Nephron (organoid): ENCODE measurements at regions not wholly inside any gene's neighbourhood (a gene's known extent, or its start where the extent isn't known, plus 50 kb on each side); places are given as distances from the start of the nearest gene placed in this dataset.

ENCODE experiments used
- H3K27ac Mint-ChIP-seq, 3 experiments: 2 replicates each; pipeline ENCODE4 v1.8.0; 2020; ENCODE audit warnings: mixed read lengths in 3 of 3, mild to moderate bottlenecking in 2 of 3, moderate library complexity in 1 of 3
- H3K27me3 Mint-ChIP-seq: 2 replicates; pipeline ENCODE4 v1.8.0; 2021; ENCODE audit warnings: low read depth, mild to moderate bottlenecking, moderate library complexity, mixed read lengths
- H3K36me3 Mint-ChIP-seq: 2 replicates; pipeline ENCODE4 v1.8.0; 2020; ENCODE audit warnings: low read depth, mixed read lengths
- H3K4me1 Mint-ChIP-seq: 2 replicates; pipeline ENCODE4 v1.8.0; 2020; ENCODE audit warnings: mixed read lengths
- H3K4me3 Mint-ChIP-seq, 3 experiments: 2 replicates each; pipeline ENCODE4 v1.8.0; 2020; ENCODE audit warnings: mild to moderate bottlenecking in 3 of 3, mixed read lengths in 3 of 3, moderate library complexity in 2 of 3
- H3K9me3 Mint-ChIP-seq: 2 replicates; pipeline ENCODE4 v1.8.0; 2020; ENCODE audit warnings: mixed read lengths
- TF ChIP-seq, protein P1 (sequence below), 3 experiments: fragments of 200-600 bp; sonication (generic); IDR thresholded peaks; one replicate each; pipeline ENCODE4 v1.5.0; 2021; ENCODE audit warnings: antibody characterized with exemption in 3 of 3; ENCODE audit not compliant: unreplicated experiment in 3 of 3

DNA sequence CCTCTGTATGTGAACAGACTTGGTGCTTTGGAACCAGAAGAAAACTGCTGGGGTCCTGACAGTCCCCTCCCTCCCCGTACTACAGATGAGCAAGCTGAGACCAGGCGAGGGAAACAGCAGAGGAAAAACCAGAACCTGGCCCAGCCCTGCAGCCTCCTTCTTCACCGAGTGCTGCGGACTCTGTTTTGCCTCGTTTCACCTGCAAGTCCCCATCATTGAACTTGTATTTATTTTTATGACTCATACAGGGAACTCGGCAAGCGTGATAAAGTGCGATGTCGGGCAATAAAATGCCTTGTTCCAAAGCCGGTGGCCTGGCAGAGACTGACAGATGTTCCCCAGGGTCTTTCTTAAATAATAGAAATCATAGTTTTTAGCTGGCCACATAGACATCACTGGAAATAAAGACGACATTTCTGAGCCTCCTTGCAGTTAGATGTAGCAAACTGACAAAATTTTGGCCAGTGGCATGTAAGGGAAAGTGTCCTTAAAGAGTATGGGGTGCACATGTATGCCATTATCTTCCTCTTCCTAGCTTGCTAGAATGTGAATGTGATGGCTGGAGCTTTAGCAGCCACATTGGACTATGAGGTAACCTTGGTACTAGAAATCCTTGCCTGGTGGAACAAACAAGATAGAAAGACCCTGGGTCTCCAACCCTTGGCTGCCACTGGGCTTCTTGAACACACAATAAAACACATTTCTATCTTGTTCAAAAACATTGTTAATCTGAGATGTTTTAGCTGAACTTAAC lies 128.6 kb downstream of the IRF8 start:
- H3K27ac Mint-ChIP-seq = no peak overlapping the region
- TF ChIP-seq, protein P1, sequence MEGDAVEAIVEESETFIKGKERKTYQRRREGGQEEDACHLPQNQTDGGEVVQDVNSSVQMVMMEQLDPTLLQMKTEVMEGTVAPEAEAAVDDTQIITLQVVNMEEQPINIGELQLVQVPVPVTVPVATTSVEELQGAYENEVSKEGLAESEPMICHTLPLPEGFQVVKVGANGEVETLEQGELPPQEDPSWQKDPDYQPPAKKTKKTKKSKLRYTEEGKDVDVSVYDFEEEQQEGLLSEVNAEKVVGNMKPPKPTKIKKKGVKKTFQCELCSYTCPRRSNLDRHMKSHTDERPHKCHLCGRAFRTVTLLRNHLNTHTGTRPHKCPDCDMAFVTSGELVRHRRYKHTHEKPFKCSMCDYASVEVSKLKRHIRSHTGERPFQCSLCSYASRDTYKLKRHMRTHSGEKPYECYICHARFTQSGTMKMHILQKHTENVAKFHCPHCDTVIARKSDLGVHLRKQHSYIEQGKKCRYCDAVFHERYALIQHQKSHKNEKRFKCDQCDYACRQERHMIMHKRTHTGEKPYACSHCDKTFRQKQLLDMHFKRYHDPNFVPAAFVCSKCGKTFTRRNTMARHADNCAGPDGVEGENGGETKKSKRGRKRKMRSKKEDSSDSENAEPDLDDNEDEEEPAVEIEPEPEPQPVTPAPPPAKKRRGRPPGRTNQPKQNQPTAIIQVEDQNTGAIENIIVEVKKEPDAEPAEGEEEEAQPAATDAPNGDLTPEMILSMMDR (IDR thresholded peaks at IDR 0.05; ENCODE audit: unreplicated experiment in 3 of 3) = no peak
- H3K36me3 Mint-ChIP-seq = peaks cover 10% of the 10 kb centered on the region
- H3K9me3 Mint-ChIP-seq = peaks cover 30% of the 10 kb centered on the region
- H3K27me3 Mint-ChIP-seq = peaks cover 62% of the 10 kb centered on the region
- no peak overlapping the region for H3K4me3 Mint-ChIP-seq
- H3K4me1 Mint-ChIP-seq = peaks cover 8% of the 10 kb centered on the region

DNA sequence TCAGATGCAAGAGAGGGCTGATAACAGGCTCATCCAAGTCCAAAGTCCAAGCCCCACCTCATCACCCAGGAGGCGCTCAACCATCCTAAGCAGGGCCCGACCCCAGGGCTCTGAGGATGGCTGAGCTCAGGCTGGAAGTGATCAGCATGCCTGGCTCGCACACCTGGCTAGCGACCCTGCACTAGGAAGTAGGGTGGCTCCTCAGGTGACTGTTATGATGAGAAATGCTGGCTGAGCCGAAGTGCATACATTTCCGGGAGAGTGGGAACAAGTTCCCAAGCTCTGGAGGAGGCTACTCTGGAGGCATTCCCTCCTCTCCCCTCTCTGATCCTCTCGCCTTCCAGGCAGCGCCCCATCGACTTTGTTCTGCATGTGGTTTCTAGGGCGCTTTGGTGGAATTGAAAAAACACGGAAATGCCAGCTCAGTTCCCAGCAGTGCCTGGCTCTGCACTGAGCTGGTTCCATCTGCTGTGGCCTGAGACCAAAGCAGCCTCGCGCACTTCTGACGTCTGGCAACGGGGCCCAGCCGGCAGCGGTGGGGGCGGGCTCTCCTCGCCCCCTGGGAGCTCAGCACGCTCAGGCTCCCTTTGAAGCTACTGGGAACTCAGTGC lies 130.3 kb downstream of the IRF8 start:
- TF ChIP-seq, protein P1 (IDR thresholded peaks at IDR 0.05; ENCODE audit: unreplicated experiment in 3 of 3) = no peak
- H3K27ac Mint-ChIP-seq = no peak overlapping the region
- peaks cover 22% of the 10 kb centered on the region for H3K9me3 Mint-ChIP-seq
- H3K4me3 Mint-ChIP-seq = no peak overlapping the region
- H3K4me1 Mint-ChIP-seq = peaks cover 21% of the 10 kb centered on the region
- peaks cover 6% of the 10 kb centered on the region for H3K36me3 Mint-ChIP-seq
- peaks cover 71% of the 10 kb centered on the region for H3K27me3 Mint-ChIP-seq

DNA sequence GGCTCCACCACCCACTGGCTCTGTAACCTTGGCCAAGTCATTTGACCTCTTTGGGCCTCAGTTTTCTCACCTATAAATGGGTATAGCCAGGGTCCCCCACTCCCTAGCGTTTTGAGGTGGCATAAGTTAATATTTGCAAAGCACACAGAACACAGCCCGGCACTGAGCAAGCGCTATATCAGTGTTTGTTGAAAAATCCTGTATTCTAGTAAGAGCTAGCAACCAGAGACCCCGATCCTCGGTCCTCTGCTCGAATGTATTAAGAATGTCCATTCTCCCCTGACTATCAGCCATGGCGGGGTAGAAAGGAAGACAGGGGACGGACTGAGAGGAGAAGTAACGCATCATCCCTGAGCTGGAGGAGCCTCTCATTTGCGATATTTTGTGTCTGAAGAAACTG lies 131.2 kb downstream of the IRF8 start:
- H3K4me1 Mint-ChIP-seq = peaks cover 21% of the 10 kb centered on the region
- H3K9me3 Mint-ChIP-seq = peaks cover 15% of the 10 kb centered on the region
- H3K27ac Mint-ChIP-seq = no peak overlapping the region
- H3K27me3 Mint-ChIP-seq = peaks cover 78% of the 10 kb centered on the region
- TF ChIP-seq, protein P1 (IDR thresholded peaks at IDR 0.05; ENCODE audit: unreplicated experiment in 3 of 3) = no peak
- peaks cover 5% of the 10 kb centered on the region for H3K36me3 Mint-ChIP-seq
- H3K4me3 Mint-ChIP-seq = no peak overlapping the region

DNA sequence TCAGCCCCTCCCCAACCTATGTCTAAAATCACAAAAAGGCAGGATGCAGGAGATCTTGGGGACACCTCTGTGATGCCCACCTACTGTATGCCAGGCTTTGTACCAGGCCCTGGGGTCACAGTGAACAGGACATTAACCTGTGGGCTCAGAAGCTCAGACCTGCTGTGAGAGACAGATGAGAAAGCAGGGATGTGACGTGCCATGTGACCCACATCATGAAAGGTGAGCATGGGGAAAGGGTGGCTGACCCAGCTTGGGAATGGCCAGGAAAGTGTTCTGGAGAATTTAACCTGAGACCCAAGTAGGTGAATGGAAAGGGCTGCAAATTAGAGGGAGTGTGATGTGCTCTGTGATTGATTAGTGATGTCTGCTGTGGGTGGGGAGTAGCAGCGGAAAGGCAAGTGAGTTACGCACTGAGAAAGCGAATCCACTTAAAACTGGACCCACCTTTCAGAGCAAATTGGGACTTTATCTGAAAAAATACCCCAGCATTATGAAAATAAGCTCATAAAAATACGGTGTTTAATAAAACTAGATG lies 132.2 kb downstream of the IRF8 start:
- Mint-ChIP-seq H3K4me3 (no peak overlapping the region), H3K27ac (no peak overlapping the region), H3K9me3 (peaks cover 12% of the 10 kb centered on the region), H3K4me1 (peaks cover 21% of the 10 kb centered on the region), H3K36me3 (peaks cover 4% of the 10 kb centered on the region), H3K27me3 (peaks cover 75% of the 10 kb centered on the region)
- TF ChIP-seq, protein P1 (IDR thresholded peaks at IDR 0.05; ENCODE audit: unreplicated experiment in 3 of 3) = no peak

DNA sequence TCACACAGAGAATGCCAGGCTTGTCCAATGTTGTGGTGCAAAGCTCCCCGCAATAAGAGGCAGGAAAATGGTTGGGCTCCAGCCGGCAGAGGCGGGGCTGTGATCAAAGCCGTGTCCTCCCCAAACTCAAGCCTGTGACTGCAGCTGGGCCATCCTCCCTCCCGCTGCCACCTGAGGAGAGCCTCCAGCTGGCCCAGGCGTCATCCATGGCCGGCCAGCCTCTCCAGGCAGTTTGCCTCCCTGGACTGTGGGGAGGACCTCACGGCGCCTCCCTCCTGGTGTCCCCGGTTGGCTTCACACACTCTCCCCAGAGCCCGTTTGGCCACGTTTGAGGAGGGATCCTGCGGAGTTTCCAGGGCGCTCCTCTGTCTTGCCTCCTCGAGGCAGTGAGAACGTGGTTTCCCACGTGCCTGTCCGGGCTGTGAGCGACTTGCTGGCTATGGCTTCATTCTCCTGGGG lies 134.1 kb downstream of the IRF8 start:
- peaks cover 4% of the 10 kb centered on the region for H3K36me3 Mint-ChIP-seq
- H3K4me1 Mint-ChIP-seq = peaks cover 21% of the 10 kb centered on the region
- H3K4me3 Mint-ChIP-seq = no peak overlapping the region
- TF ChIP-seq, protein P1 (IDR thresholded peaks at IDR 0.05; ENCODE audit: unreplicated experiment in 3 of 3) = no peak
- H3K27ac Mint-ChIP-seq = peak overlapping the region in 1 of 3 experiments; percentile 23
- H3K27me3 Mint-ChIP-seq = peaks cover 66% of the 10 kb centered on the region
- H3K9me3 Mint-ChIP-seq = peaks cover 5% of the 10 kb centered on the region
